ENCODE measurements at regions not wholly inside any gene's neighbourhood (a gene's known extent, or its start where the extent isn't known, plus 50 kb on each side); places are given as distances from the start of the nearest gene placed in this dataset.

GRCh38 chr3:181764544-181764943 is 52.8 kb downstream of the SOX2 start:
- no peak for DNase-seq

GRCh38 chr3:181770296-181770695 is 58.6 kb downstream of the SOX2 start:
- DNase-seq = no peak

- no peak for DNase-seq
Observed at GRCh38 chr3:181771120-181771519, 59.4 kb downstream of the SOX2 start.

GRCh38 chr3:181772166-181772565 is 60.4 kb downstream of the SOX2 start:
- no peak for DNase-seq

- DNase-seq = no peak
Observed at GRCh38 chr3:181773921-181774320, 62.2 kb downstream of the SOX2 start.

- DNase-seq = no peak
Observed at GRCh38 chr3:181782306-181782954, 70.7 kb downstream of the SOX2 start.

- DNase-seq = no peak
Observed at GRCh38 chr3:181790561-181790960, 78.8 kb downstream of the SOX2 start.

GRCh38 chr3:181791056-181791955 is 79.6 kb downstream of the SOX2 start:
- DNase-seq = no peak

- DNase-seq = no peak
Observed at GRCh38 chr3:181793006-181793405, 81.3 kb downstream of the SOX2 start.

- no peak for DNase-seq
Observed at GRCh38 chr3:181794011-181794790, 82.5 kb downstream of the SOX2 start.

GRCh38 chr3:181796641-181797040 is 84.9 kb downstream of the SOX2 start:
- DNase-seq = no peak

- DNase-seq = no peak
Observed at GRCh38 chr3:181797431-181797830, 85.7 kb downstream of the SOX2 start.

GRCh38 chr3:181805703-181806102 is 94.0 kb downstream of the SOX2 start:
- no peak for DNase-seq

GRCh38 chr3:181808053-181808452 is 96.3 kb downstream of the SOX2 start:
- DNase-seq = no peak

GRCh38 chr3:181823716-181824115 is 112.0 kb downstream of the SOX2 start:
- no peak for DNase-seq

GRCh38 chr3:181824961-181825360 is 113.2 kb downstream of the SOX2 start:
- DNase-seq = no peak

GRCh38 chr3:181839039-181839915 is 127.6 kb downstream of the SOX2 start:
- DNase-seq = peak; percentile 80 to 87

GRCh38 chr3:181839916-181840297 is 128.2 kb downstream of the SOX2 start:
- DNase-seq = no peak

GRCh38 chr3:181844211-181844610 is 132.5 kb downstream of the SOX2 start:
- DNase-seq = no peak

- DNase-seq = no peak
Observed at GRCh38 chr3:181847276-181847675, 135.6 kb downstream of the SOX2 start.

- DNase-seq = no peak
Observed at GRCh38 chr3:181851063-181851462, 139.3 kb downstream of the SOX2 start.

- no peak for DNase-seq
Observed at GRCh38 chr3:181855825-181856224, 144.1 kb downstream of the SOX2 start.

- DNase-seq = no peak
Observed at GRCh38 chr3:181859518-181859917, 147.8 kb downstream of the SOX2 start.

Data from NCI-H526 (cell line).